Ishikawa (cell line): ENCODE measurements at regions not wholly inside any gene's neighbourhood (a gene's known extent, or its start where the extent isn't known, plus 50 kb on each side); places are given as distances from the start of the nearest gene placed in this dataset.

Experiments
- MAX ChIP-seq: IDR thresholded peaks from 2 replicates; pipeline ENCODE4 v1.6.1; 2012
- NFIC ChIP-seq: IDR thresholded peaks from 2 replicates; pipeline ENCODE4 v1.6.1; 2012
- REST ChIP-seq: IDR thresholded peaks from 2 replicates; pipeline ENCODE4 v1.6.1; 2012; ENCODE audit warnings: low read depth, mild to moderate bottlenecking
- YY1 ChIP-seq: IDR thresholded peaks from 2 replicates; pipeline ENCODE4 v1.6.1; 2012; ENCODE audit warnings: low read depth

- TF ChIP-seq MAX (no peak), REST (no peak), YY1 (no peak), NFIC (no peak)
Observed at GRCh38 chr1:221549815-221550214, 192.1 kb downstream of the DUSP10 start.
